Small intestine (tissue), 7 donors: ENCODE measurements at regions not wholly inside any gene's neighbourhood (a gene's known extent, or its start where the extent isn't known, plus 50 kb on each side); places are given as distances from the start of the nearest gene placed in this dataset.

Experiments used
- DNase-seq, 2 donors: peaks; one replicate each; pipeline versions ENCODE4 v3.0.0 to v3.0.0-alpha.2; 2013
- FAIRE-seq: peaks from 2 replicates; lab custom pipeline; 2012; peaks lifted over from hg19 to GRCh38; lab: Jason Lieb, UNC
- H3K27ac ChIP-seq, 3 donors: one replicate each; pipeline ENCODE4 v1.5.1; 2013; ENCODE audit warnings: low read length in 2 of 3, mild to moderate bottlenecking in 2 of 3, control low read depth in 1 of 3, inconsistent platforms in 1 of 3, low read depth in 1 of 3, moderate library complexity in 1 of 3
- H3K27me3 ChIP-seq, 3 donors: one replicate each; pipeline ENCODE4 v1.6.1; 2013; ENCODE audit warnings: low read length in 3 of 3, inconsistent platforms in 1 of 3; ENCODE audit not compliant: control insufficient read depth in 3 of 3, insufficient read depth in 3 of 3
- H3K36me3 ChIP-seq, 3 donors: one replicate each; pipeline ENCODE4 v1.6.1; 2013; ENCODE audit warnings: low read length in 3 of 3, inconsistent platforms in 1 of 3, low read depth in 1 of 3, mild to moderate bottlenecking in 1 of 3, moderate library complexity in 1 of 3; ENCODE audit not compliant: control insufficient read depth in 3 of 3, insufficient read depth in 2 of 3
- H3K4me1 ChIP-seq, 3 donors: one replicate each; pipeline ENCODE4 v1.6.1; 2013; ENCODE audit warnings: low read length in 2 of 3, inconsistent platforms in 1 of 3, low read depth in 1 of 3, mild to moderate bottlenecking in 1 of 3, moderate library complexity in 1 of 3; ENCODE audit not compliant: control insufficient read depth in 3 of 3, insufficient read depth in 2 of 3
- H3K4me3 ChIP-seq, 3 donors: one replicate each; pipeline ENCODE4 v1.5.1; 2013; ENCODE audit warnings: low read length in 3 of 3, control low read depth in 1 of 3, inconsistent platforms in 1 of 3, low read depth in 1 of 3, mild to moderate bottlenecking in 1 of 3, moderate library complexity in 1 of 3
- H3K9me3 ChIP-seq, 2 donors: one replicate each; pipeline ENCODE4 v1.6.1; 2013; ENCODE audit warnings: low read depth in 1 of 2, low read length in 1 of 2; ENCODE audit not compliant: control insufficient read depth in 2 of 2, insufficient read depth in 1 of 2
- WGBS, 3 donors: extraction: QIAGEN DNeasy Blood & Tissue Kit; methylation state at CpG; one replicate each; pipeline ENCODE4 v1.1.7; 2013; 5-methylcytosine and 5-hydroxymethylcytosine counted together
- donor health status: healthy with polysubstance abuse.
- donor health status: control.
- donor health status: control.
- donor health status: Bipolar disorder and iron deficiency.
- donor health status: healthy.

GRCh38 chr17:79666111-79666510 is 55.3 kb upstream of the RBFOX3 start:
- Histone ChIP-seq H3K27ac (no peak overlapping the region), H3K4me3 (no peak overlapping the region), H3K9me3 (no peaks in the 10 kb centered on the region), H3K36me3 (no peaks in the 10 kb centered on the region), H3K27me3 (peaks cover 0 to 6% (median 0%) of the 10 kb centered on the region in 3 donors), H3K4me1 (peaks cover 0 to 5% (median 0%) of the 10 kb centered on the region in 3 donors)
- FAIRE-seq (no peak), DNase-seq (no peak)
- 67 to 77% (median 70%) methylated on average over 7 of the region's 7 CpGs for WGBS, 3 donors

- peaks cover 0 to 5% (median 0%) of the 10 kb centered on the region in 3 donors for H3K4me1 ChIP-seq
- H3K4me3 ChIP-seq, result no peak overlapping the region
- no peak overlapping the region for H3K27ac ChIP-seq
- H3K36me3 ChIP-seq, result no peaks in the 10 kb centered on the region
- WGBS, 3 donors, result 4 to 18% (median 10%) methylated on average over 22 of the region's 22 CpGs
- H3K27me3 ChIP-seq, result peaks cover 0 to under 1% (median 0%) of the 10 kb centered on the region in 3 donors
- DNase-seq (peak; percentile 53 to 61), FAIRE-seq (no peak)
- H3K9me3 ChIP-seq, result no peaks in the 10 kb centered on the region
Measured at GRCh38 chr17:79664930-79665737, 54.3 kb upstream of the RBFOX3 start.

- H3K27me3 ChIP-seq, result no peaks in the 10 kb centered on the region
- no peak for DNase-seq
- peaks cover 0 to 5% (median 0%) of the 10 kb centered on the region in 3 donors for H3K4me1 ChIP-seq
- no peaks in the 10 kb centered on the region for H3K9me3 ChIP-seq
- H3K27ac ChIP-seq, result no peak overlapping the region
- H3K4me3 ChIP-seq, result no peak overlapping the region
- H3K36me3 ChIP-seq, result no peaks in the 10 kb centered on the region
- FAIRE-seq, result no peak
Measured at GRCh38 chr17:79661292-79662041, 50.6 kb upstream of the RBFOX3 start.
